ENCODE measurements at regions not wholly inside any gene's neighbourhood (a gene's known extent, or its start where the extent isn't known, plus 50 kb on each side); places are given as distances from the start of the nearest gene placed in this dataset.

GRCh38 chr7:106606120-106606519 is 54.8 kb downstream of the CCDC71L start:
- peaks cover 0 to 3% (median 0%) of the 10 kb centered on the region in 3 donors for H3K27me3 Mint-ChIP-seq (ENCODE audit: low read depth in 3 of 3)
- no peaks in the 10 kb centered on the region for H3K36me3 Mint-ChIP-seq
- no peaks in the 10 kb centered on the region for H3K9me3 Mint-ChIP-seq
- H3K27ac Mint-ChIP-seq, result no peak overlapping the region
- no peak for DNase-seq
- H3K4me3 Mint-ChIP-seq, result no peak overlapping the region
- H3K4me1 Mint-ChIP-seq, result no peaks in the 10 kb centered on the region

- Mint-ChIP-seq H3K27me3 (ENCODE audit: low read depth in 3 of 3) (peaks cover 0 to 3% (median 0%) of the 10 kb centered on the region in 3 donors), H3K4me3 (no peak overlapping the region), H3K36me3 (no peaks in the 10 kb centered on the region), H3K27ac (no peak overlapping the region), H3K9me3 (no peaks in the 10 kb centered on the region), H3K4me1 (no peaks in the 10 kb centered on the region)
- no peak for DNase-seq
These were observed 56.0 kb downstream of the CCDC71L start for GRCh38 chr7:106604971-106605370.

- H3K9me3 Mint-ChIP-seq, result no peaks in the 10 kb centered on the region
- no peak overlapping the region for H3K4me3 Mint-ChIP-seq
- peaks cover 0 to 3% (median 0%) of the 10 kb centered on the region in 3 donors for H3K27me3 Mint-ChIP-seq (ENCODE audit: low read depth in 3 of 3)
- no peak overlapping the region for H3K27ac Mint-ChIP-seq
- H3K4me1 Mint-ChIP-seq, result no peaks in the 10 kb centered on the region
- H3K36me3 Mint-ChIP-seq, result no peaks in the 10 kb centered on the region
- DNase-seq, result no peak
These were observed 56.5 kb downstream of the CCDC71L start for GRCh38 chr7:106604303-106604924.

- DNase-seq, result no peak
- Mint-ChIP-seq H3K36me3 (no peaks in the 10 kb centered on the region), H3K27me3 (ENCODE audit: low read depth in 3 of 3) (no peaks in the 10 kb centered on the region), H3K4me1 (peaks cover 0 to 4% of the 10 kb centered on the region in 2 donors), H3K27ac (no peak overlapping the region), H3K4me3 (no peak overlapping the region), H3K9me3 (no peaks in the 10 kb centered on the region)
These were observed 57.6 kb downstream of the CCDC71L start for GRCh38 chr7:106603346-106603745.

GRCh38 chr7:106602062-106602461 is 58.9 kb downstream of the CCDC71L start:
- Mint-ChIP-seq H3K9me3 (no peaks in the 10 kb centered on the region), H3K4me1 (peaks cover 0 to 4% of the 10 kb centered on the region in 2 donors), H3K36me3 (no peaks in the 10 kb centered on the region), H3K27ac (no peak overlapping the region), H3K4me3 (no peak overlapping the region), H3K27me3 (ENCODE audit: low read depth in 3 of 3) (no peaks in the 10 kb centered on the region)
- no peak for DNase-seq

GRCh38 chr7:106600569-106601373 is 60.2 kb downstream of the CCDC71L start:
- Mint-ChIP-seq H3K4me3 (no peak overlapping the region), H3K9me3 (no peaks in the 10 kb centered on the region), H3K36me3 (no peaks in the 10 kb centered on the region), H3K4me1 (peaks cover 0 to 4% of the 10 kb centered on the region in 2 donors), H3K27me3 (ENCODE audit: low read depth in 3 of 3) (peaks cover 0 to 3% (median 0%) of the 10 kb centered on the region in 3 donors), H3K27ac (no peak overlapping the region)
- DNase-seq, result no peak

GRCh38 chr7:106599343-106599698 is 61.6 kb downstream of the CCDC71L start:
- H3K27me3 Mint-ChIP-seq (ENCODE audit: low read depth in 3 of 3), result peaks cover 0 to 3% (median 0%) of the 10 kb centered on the region in 3 donors
- no peaks in the 10 kb centered on the region for H3K36me3 Mint-ChIP-seq
- no peak overlapping the region for H3K4me3 Mint-ChIP-seq
- DNase-seq, result no peak
- H3K4me1 Mint-ChIP-seq, result peaks cover 0 to 4% of the 10 kb centered on the region in 2 donors
- no peaks in the 10 kb centered on the region for H3K9me3 Mint-ChIP-seq
- no peak overlapping the region for H3K27ac Mint-ChIP-seq

GRCh38 chr7:106598663-106599342 is 62.2 kb downstream of the CCDC71L start:
- peak; percentile 35 to 45 (median 45) for DNase-seq
- Mint-ChIP-seq H3K36me3 (no peaks in the 10 kb centered on the region), H3K9me3 (no peaks in the 10 kb centered on the region), H3K27me3 (ENCODE audit: low read depth in 3 of 3) (peaks cover 0 to 3% (median 0%) of the 10 kb centered on the region in 3 donors), H3K4me1 (peaks cover 0 to 4% of the 10 kb centered on the region in 2 donors), H3K4me3 (peak overlapping the region; percentile 27 to 74 (median 53)), H3K27ac (peak overlapping the region in 1 of 6 donors; percentile 14)

- Mint-ChIP-seq H3K36me3 (no peaks in the 10 kb centered on the region), H3K27ac (no peak overlapping the region), H3K27me3 (ENCODE audit: low read depth in 3 of 3) (peaks cover 0 to 3% (median under 1%) of the 10 kb centered on the region in 3 donors), H3K4me3 (no peak overlapping the region), H3K9me3 (no peaks in the 10 kb centered on the region), H3K4me1 (peaks cover 0 to 4% of the 10 kb centered on the region in 2 donors)
- no peak for DNase-seq
These were observed 63.0 kb downstream of the CCDC71L start for GRCh38 chr7:106597751-106598546.

- Mint-ChIP-seq H3K27ac (no peak overlapping the region), H3K36me3 (no peaks in the 10 kb centered on the region), H3K4me1 (peaks cover 0 to 4% of the 10 kb centered on the region in 2 donors), H3K4me3 (no peak overlapping the region), H3K27me3 (ENCODE audit: low read depth in 3 of 3) (peaks cover 0 to 3% (median 1%) of the 10 kb centered on the region in 3 donors), H3K9me3 (no peaks in the 10 kb centered on the region)
- DNase-seq, result no peak
These were observed 63.9 kb downstream of the CCDC71L start for GRCh38 chr7:106597014-106597413.

GRCh38 chr7:106595922-106596321 is 65.0 kb downstream of the CCDC71L start:
- Mint-ChIP-seq H3K4me3 (no peak overlapping the region), H3K27ac (no peak overlapping the region), H3K36me3 (no peaks in the 10 kb centered on the region), H3K9me3 (no peaks in the 10 kb centered on the region), H3K27me3 (ENCODE audit: low read depth in 3 of 3) (peaks cover 0 to 3% (median 1%) of the 10 kb centered on the region in 3 donors), H3K4me1 (peaks cover 0 to 4% of the 10 kb centered on the region in 2 donors)
- DNase-seq, result no peak

- Mint-ChIP-seq H3K27ac (no peak overlapping the region), H3K36me3 (no peaks in the 10 kb centered on the region), H3K9me3 (peaks cover 0 to 5% (median 0%) of the 10 kb centered on the region in 6 donors), H3K4me1 (no peaks in the 10 kb centered on the region), H3K27me3 (ENCODE audit: low read depth in 3 of 3) (peaks cover 0 to 3% (median 1%) of the 10 kb centered on the region in 3 donors), H3K4me3 (no peak overlapping the region)
- no peak for DNase-seq
These were observed 67.9 kb downstream of the CCDC71L start for GRCh38 chr7:106593028-106593417.

- no peaks in the 10 kb centered on the region for H3K4me1 Mint-ChIP-seq
- no peaks in the 10 kb centered on the region for H3K36me3 Mint-ChIP-seq
- H3K27ac Mint-ChIP-seq, result no peak overlapping the region
- H3K9me3 Mint-ChIP-seq, result peaks cover 0 to 5% (median 0%) of the 10 kb centered on the region in 6 donors
- no peak overlapping the region for H3K4me3 Mint-ChIP-seq
- no peak for DNase-seq
- H3K27me3 Mint-ChIP-seq (ENCODE audit: low read depth in 3 of 3), result peaks cover 0 to 3% (median 1%) of the 10 kb centered on the region in 3 donors
These were observed 68.5 kb downstream of the CCDC71L start for GRCh38 chr7:106592282-106593027.
